ENCODE measurements at regions not wholly inside any gene's neighbourhood (a gene's known extent, or its start where the extent isn't known, plus 50 kb on each side); places are given as distances from the start of the nearest gene placed in this dataset.

DNA sequence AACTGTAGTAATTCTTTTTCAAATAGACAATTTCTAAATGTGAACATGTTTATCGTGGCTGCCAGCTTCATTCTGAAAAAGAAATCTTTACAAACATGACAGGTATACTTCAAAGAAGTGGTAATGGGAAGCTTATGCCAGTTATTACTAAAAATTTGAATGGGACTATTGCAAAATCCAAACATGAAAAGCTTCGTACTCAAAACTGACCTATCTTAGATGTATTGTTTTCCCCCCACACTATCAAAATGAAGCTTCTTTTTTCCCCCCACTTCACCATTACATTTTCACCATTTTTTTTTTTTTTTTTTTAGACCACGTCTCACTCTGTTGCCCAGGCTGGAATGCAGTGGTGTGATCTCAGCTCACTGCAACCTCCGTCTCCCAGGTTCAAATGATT lies 50.4 kb upstream of the SERTAD2 start:
- no peaks in the 10 kb centered on the region for H3K9me3 ChIP-seq (ENCODE audit: insufficient read depth, low read length)
- TF ChIP-seq SUZ12 (IDR thresholded peaks at IDR 0.05; ENCODE audit: extremely low read depth, insufficient read depth, insufficient read length) (no peak), ZNF274 (IDR thresholded peaks at IDR 0.05; ENCODE audit: low read depth, low read length) (no peak), YY1 (IDR thresholded peaks at IDR 0.05; ENCODE audit: insufficient read depth, insufficient read length) (no peak)
- H3K9ac ChIP-seq (ENCODE audit: insufficient read length, low read depth), result no peak overlapping the region
- no peaks in the 10 kb centered on the region for H3K36me3 ChIP-seq (ENCODE audit: insufficient read depth, insufficient read length, low read length)
- no peak for DNase-seq (ENCODE audit: low read depth, low spot score)
- no peaks in the 10 kb centered on the region for H3K27me3 ChIP-seq (ENCODE audit: insufficient read depth, insufficient read length)
- no peaks in the 10 kb centered on the region for H3K4me1 ChIP-seq (ENCODE audit: insufficient read depth, insufficient read length)
- H3K4me3 ChIP-seq (ENCODE audit: insufficient read length, low read depth), result no peak overlapping the region

DNA sequence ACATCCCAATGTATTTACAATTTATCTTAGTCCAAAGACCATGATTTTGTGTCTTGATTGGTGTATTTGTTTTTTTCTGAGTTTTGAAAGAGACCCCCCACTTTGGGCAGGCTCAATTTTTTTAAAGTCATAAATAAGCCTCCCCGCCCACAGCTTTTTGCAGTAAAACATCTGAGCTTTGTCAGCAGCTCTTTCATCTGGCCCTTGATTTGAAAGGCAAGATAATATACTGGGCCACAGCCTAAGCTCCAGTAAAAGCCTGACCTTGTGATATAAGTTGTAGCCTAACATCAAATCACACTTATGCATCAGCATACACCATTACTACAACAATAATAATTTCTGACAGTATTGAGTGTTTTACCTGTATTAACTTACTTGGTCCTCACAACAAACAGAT lies 51.3 kb upstream of the SERTAD2 start:
- no peaks in the 10 kb centered on the region for H3K36me3 ChIP-seq (ENCODE audit: insufficient read depth, insufficient read length, low read length)
- H3K9me3 ChIP-seq (ENCODE audit: insufficient read depth, low read length), result no peaks in the 10 kb centered on the region
- no peak overlapping the region for H3K9ac ChIP-seq (ENCODE audit: insufficient read length, low read depth)
- no peak overlapping the region for H3K4me3 ChIP-seq (ENCODE audit: insufficient read length, low read depth)
- TF ChIP-seq ZNF274 (IDR thresholded peaks at IDR 0.05; ENCODE audit: low read depth, low read length), result no peak
- TF ChIP-seq SUZ12 (IDR thresholded peaks at IDR 0.05; ENCODE audit: extremely low read depth, insufficient read depth, insufficient read length), result no peak
- no peak for TF ChIP-seq YY1 (IDR thresholded peaks at IDR 0.05; ENCODE audit: insufficient read depth, insufficient read length)
- DNase-seq (ENCODE audit: low read depth, low spot score), result no peak
- no peaks in the 10 kb centered on the region for H3K4me1 ChIP-seq (ENCODE audit: insufficient read depth, insufficient read length)
- no peaks in the 10 kb centered on the region for H3K27me3 ChIP-seq (ENCODE audit: insufficient read depth, insufficient read length)

DNA sequence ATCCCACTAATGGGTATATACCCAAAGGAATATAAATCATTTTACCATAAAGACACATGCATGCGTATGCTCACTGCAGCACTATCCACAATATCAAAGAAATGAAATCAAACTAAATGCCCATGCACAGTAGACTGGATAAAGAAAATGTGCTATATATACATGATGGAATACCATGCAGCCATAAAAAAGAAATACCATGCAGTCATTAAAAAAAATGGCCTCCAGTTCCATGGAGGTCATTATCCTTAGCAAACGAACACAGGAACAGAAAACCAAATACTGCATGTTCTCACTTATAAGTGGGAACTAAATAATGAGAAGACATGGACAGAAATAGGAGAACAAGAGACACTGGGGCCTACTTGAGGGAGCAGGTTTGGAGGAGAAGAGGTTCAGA lies 53.6 kb upstream of the SERTAD2 start:
- H3K9me3 ChIP-seq (ENCODE audit: insufficient read depth, low read length), result no peaks in the 10 kb centered on the region
- no peaks in the 10 kb centered on the region for H3K27me3 ChIP-seq (ENCODE audit: insufficient read depth, insufficient read length)
- H3K36me3 ChIP-seq (ENCODE audit: insufficient read depth, insufficient read length, low read length), result no peaks in the 10 kb centered on the region
- H3K4me1 ChIP-seq (ENCODE audit: insufficient read depth, insufficient read length), result no peaks in the 10 kb centered on the region
- H3K9ac ChIP-seq (ENCODE audit: insufficient read length, low read depth), result no peak overlapping the region
- DNase-seq (ENCODE audit: low read depth, low spot score), result no peak
- no peak overlapping the region for H3K4me3 ChIP-seq (ENCODE audit: insufficient read length, low read depth)
- TF ChIP-seq SUZ12 (IDR thresholded peaks at IDR 0.05; ENCODE audit: extremely low read depth, insufficient read depth, insufficient read length) (no peak), YY1 (IDR thresholded peaks at IDR 0.05; ENCODE audit: insufficient read depth, insufficient read length) (no peak)

DNA sequence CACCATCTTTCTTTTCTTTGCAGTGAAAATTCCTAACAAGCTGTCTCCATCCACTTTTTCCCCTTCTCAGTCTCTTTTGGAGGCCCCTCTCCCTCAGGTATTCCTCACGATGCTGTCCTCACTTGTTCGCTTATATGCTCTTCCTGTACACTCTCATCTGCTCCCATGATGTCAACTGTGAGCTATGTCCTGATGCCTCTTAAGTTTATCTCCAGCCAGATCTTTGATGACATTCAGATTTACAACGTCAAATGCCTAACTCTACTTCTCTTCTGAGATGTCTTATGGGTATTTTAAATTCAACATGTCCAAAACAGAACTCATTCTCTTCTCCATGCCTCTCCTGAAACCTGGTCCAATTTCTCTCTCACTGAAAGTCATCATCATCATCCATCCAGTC lies 55.1 kb upstream of the SERTAD2 start:
- no peak for DNase-seq (ENCODE audit: low read depth, low spot score)
- TF ChIP-seq SUZ12 (IDR thresholded peaks at IDR 0.05; ENCODE audit: extremely low read depth, insufficient read depth, insufficient read length) (no peak), YY1 (IDR thresholded peaks at IDR 0.05; ENCODE audit: insufficient read depth, insufficient read length) (no peak), ZNF274 (IDR thresholded peaks at IDR 0.05; ENCODE audit: low read depth, low read length) (no peak)
- Histone ChIP-seq H3K9me3 (ENCODE audit: insufficient read depth, low read length) (no peaks in the 10 kb centered on the region), H3K36me3 (ENCODE audit: insufficient read depth, insufficient read length, low read length) (no peaks in the 10 kb centered on the region), H3K9ac (ENCODE audit: insufficient read length, low read depth) (no peak overlapping the region), H3K4me3 (ENCODE audit: insufficient read length, low read depth) (no peak overlapping the region), H3K4me1 (ENCODE audit: insufficient read depth, insufficient read length) (no peaks in the 10 kb centered on the region), H3K27me3 (ENCODE audit: insufficient read depth, insufficient read length) (no peaks in the 10 kb centered on the region)

DNA sequence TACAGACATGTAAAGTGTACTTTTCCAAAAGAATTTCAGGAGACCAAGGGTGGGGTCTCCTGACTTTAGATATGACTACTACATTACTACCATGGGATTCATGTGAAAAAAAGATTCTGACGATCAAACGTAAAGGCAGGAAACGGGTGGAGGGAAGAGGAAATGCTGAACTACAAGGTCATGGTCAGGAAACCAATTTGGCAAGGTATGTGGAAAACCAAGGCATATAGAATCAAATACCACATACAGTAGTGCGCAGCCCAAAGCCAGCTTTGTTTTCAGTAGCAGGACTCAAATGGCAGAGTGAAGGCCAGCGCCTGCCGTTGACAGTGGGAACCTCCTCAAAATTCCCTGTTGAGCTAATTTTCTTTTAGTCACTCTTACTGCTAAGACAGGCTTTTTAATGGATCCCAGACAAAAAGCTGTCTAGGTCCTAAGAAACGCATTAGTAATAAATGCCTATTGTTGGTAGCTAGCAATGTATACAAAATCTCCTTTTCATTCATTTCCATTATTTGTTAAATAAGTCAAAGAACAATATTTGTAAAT lies 57.6 kb upstream of the SERTAD2 start:
- H3K9ac ChIP-seq (ENCODE audit: insufficient read length, low read depth), result no peak overlapping the region
- H3K4me3 ChIP-seq (ENCODE audit: insufficient read length, low read depth), result no peak overlapping the region
- H3K4me1 ChIP-seq (ENCODE audit: insufficient read depth, insufficient read length), result no peaks in the 10 kb centered on the region
- H3K9me3 ChIP-seq (ENCODE audit: insufficient read depth, low read length), result no peaks in the 10 kb centered on the region
- no peaks in the 10 kb centered on the region for H3K36me3 ChIP-seq (ENCODE audit: insufficient read depth, insufficient read length, low read length)
- no peaks in the 10 kb centered on the region for H3K27me3 ChIP-seq (ENCODE audit: insufficient read depth, insufficient read length)
- DNase-seq (ENCODE audit: low read depth, low spot score), result no peak
- TF ChIP-seq ZNF274 (IDR thresholded peaks at IDR 0.05; ENCODE audit: low read depth, low read length) (no peak), YY1 (IDR thresholded peaks at IDR 0.05; ENCODE audit: insufficient read depth, insufficient read length) (no peak), SUZ12 (IDR thresholded peaks at IDR 0.05; ENCODE audit: extremely low read depth, insufficient read depth, insufficient read length) (no peak)

DNA sequence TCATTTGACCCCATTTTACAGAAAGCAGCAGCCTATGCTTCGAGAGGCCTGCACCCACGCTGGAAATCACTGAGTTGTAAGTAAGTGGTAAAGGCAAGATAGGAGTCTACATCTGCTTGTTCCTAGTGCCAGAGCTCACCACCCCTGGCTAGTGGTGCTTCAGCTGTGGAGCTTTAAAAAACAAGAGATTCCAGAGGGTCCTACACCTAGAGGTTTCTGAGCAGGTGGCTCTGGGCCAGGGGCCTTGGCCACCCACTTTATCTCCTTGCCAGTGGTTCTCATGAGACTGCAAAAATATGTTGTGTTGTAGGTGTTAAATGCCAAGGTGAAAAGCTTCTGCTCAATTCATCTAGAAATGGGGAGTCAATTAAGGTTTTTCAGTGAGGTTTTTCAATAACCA lies 60.0 kb upstream of the SERTAD2 start:
- Histone ChIP-seq H3K4me3 (ENCODE audit: insufficient read length, low read depth) (no peak overlapping the region), H3K9me3 (ENCODE audit: insufficient read depth, low read length) (no peaks in the 10 kb centered on the region), H3K4me1 (ENCODE audit: insufficient read depth, insufficient read length) (no peaks in the 10 kb centered on the region), H3K27me3 (ENCODE audit: insufficient read depth, insufficient read length) (no peaks in the 10 kb centered on the region), H3K36me3 (ENCODE audit: insufficient read depth, insufficient read length, low read length) (no peaks in the 10 kb centered on the region), H3K9ac (ENCODE audit: insufficient read length, low read depth) (no peak overlapping the region)
- no peak for DNase-seq (ENCODE audit: low read depth, low spot score)
- TF ChIP-seq ZNF274 (IDR thresholded peaks at IDR 0.05; ENCODE audit: low read depth, low read length) (no peak), SUZ12 (IDR thresholded peaks at IDR 0.05; ENCODE audit: extremely low read depth, insufficient read depth, insufficient read length) (no peak), YY1 (IDR thresholded peaks at IDR 0.05; ENCODE audit: insufficient read depth, insufficient read length) (no peak)

DNA sequence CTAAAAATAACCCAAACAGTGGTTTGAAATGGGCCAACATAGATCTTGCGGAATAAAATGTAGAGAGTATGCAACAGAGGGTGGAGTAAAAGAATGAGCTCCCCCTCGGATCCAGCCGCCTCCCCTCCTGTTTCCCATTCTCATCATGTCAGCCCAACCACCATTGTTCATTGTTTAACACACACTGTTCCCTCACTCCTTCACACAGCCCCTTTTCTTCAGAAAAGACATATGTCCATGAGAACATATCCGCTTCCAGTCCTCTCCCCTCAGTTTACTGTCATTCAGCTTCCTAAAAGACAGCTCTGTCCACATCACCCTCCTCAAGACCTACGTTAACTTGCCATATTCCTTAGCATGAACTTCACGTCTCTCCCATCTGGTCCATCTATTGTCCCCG lies 62.9 kb upstream of the SERTAD2 start:
- H3K4me1 ChIP-seq (ENCODE audit: insufficient read depth, insufficient read length), result no peaks in the 10 kb centered on the region
- H3K27me3 ChIP-seq (ENCODE audit: insufficient read depth, insufficient read length), result no peaks in the 10 kb centered on the region
- H3K4me3 ChIP-seq (ENCODE audit: insufficient read length, low read depth), result no peak overlapping the region
- no peak for DNase-seq (ENCODE audit: low read depth, low spot score)
- TF ChIP-seq ZNF274 (IDR thresholded peaks at IDR 0.05; ENCODE audit: low read depth, low read length) (no peak), YY1 (IDR thresholded peaks at IDR 0.05; ENCODE audit: insufficient read depth, insufficient read length) (no peak), SUZ12 (IDR thresholded peaks at IDR 0.05; ENCODE audit: extremely low read depth, insufficient read depth, insufficient read length) (no peak)
- H3K9me3 ChIP-seq (ENCODE audit: insufficient read depth, low read length), result no peaks in the 10 kb centered on the region
- H3K9ac ChIP-seq (ENCODE audit: insufficient read length, low read depth), result no peak overlapping the region
- H3K36me3 ChIP-seq (ENCODE audit: insufficient read depth, insufficient read length, low read length), result no peaks in the 10 kb centered on the region
